ENCODE measurements at regions not wholly inside any gene's neighbourhood (a gene's known extent, or its start where the extent isn't known, plus 50 kb on each side); places are given as distances from the start of the nearest gene placed in this dataset.

GRCh38 chr11:31913985-31914384, 102.9 kb upstream of the PAX6 start:
- DNase-seq (ENCODE audit: low read depth) (no peak), FAIRE-seq (no peak)
- TF ChIP-seq CTCF (IDR thresholded peaks at IDR 0.05; ENCODE audit: insufficient read depth, low read length, severe bottlenecking) = no peak
- no peaks in the 10 kb centered on the region for H3K27me3 ChIP-seq (ENCODE audit: control insufficient read depth, insufficient read depth, low read length)
- H3K4me3 ChIP-seq (ENCODE audit: low read depth, low read length) = no peak overlapping the region
- H3K36me3 ChIP-seq (ENCODE audit: control insufficient read depth, insufficient read depth, low read length) = no peaks in the 10 kb centered on the region

GRCh38 chr11:31912808-31913207, 101.7 kb upstream of the PAX6 start:
- H3K27me3 ChIP-seq (ENCODE audit: control insufficient read depth, insufficient read depth, low read length) = no peaks in the 10 kb centered on the region
- DNase-seq (ENCODE audit: low read depth) (no peak), FAIRE-seq (no peak)
- no peaks in the 10 kb centered on the region for H3K36me3 ChIP-seq (ENCODE audit: control insufficient read depth, insufficient read depth, low read length)
- TF ChIP-seq CTCF (IDR thresholded peaks at IDR 0.05; ENCODE audit: insufficient read depth, low read length, severe bottlenecking) = no peak
- H3K4me3 ChIP-seq (ENCODE audit: low read depth, low read length) = no peak overlapping the region

- H3K4me3 ChIP-seq (ENCODE audit: low read depth, low read length) = no peak overlapping the region
- H3K36me3 ChIP-seq (ENCODE audit: control insufficient read depth, insufficient read depth, low read length) = no peaks in the 10 kb centered on the region
- no peak for DNase-seq (ENCODE audit: low read depth)
- no peak for TF ChIP-seq CTCF (IDR thresholded peaks at IDR 0.05; ENCODE audit: insufficient read depth, low read length, severe bottlenecking)
- no peaks in the 10 kb centered on the region for H3K27me3 ChIP-seq (ENCODE audit: control insufficient read depth, insufficient read depth, low read length)
- no peak for FAIRE-seq
Measured at GRCh38 chr11:31910950-31911576, 99.9 kb upstream of the PAX6 start.

- H3K36me3 ChIP-seq (ENCODE audit: control insufficient read depth, insufficient read depth, low read length) = no peaks in the 10 kb centered on the region
- no peak for TF ChIP-seq CTCF (IDR thresholded peaks at IDR 0.05; ENCODE audit: insufficient read depth, low read length, severe bottlenecking)
- H3K4me3 ChIP-seq (ENCODE audit: low read depth, low read length) = no peak overlapping the region
- H3K27me3 ChIP-seq (ENCODE audit: control insufficient read depth, insufficient read depth, low read length) = no peaks in the 10 kb centered on the region
- no peak for FAIRE-seq
- DNase-seq (ENCODE audit: low read depth) = no peak
Measured at GRCh38 chr11:31903225-31904074, 92.3 kb upstream of the PAX6 start.

GRCh38 chr11:31902706-31903105, 91.6 kb upstream of the PAX6 start:
- FAIRE-seq = no peak
- H3K4me3 ChIP-seq (ENCODE audit: low read depth, low read length) = no peak overlapping the region

More at GRCh38 chr11:31902706-31903105, 91.6 kb upstream of the PAX6 start:
- no peaks in the 10 kb centered on the region for H3K36me3 ChIP-seq (ENCODE audit: control insufficient read depth, insufficient read depth, low read length)
- no peak for TF ChIP-seq CTCF (IDR thresholded peaks at IDR 0.05; ENCODE audit: insufficient read depth, low read length, severe bottlenecking)
- DNase-seq (ENCODE audit: low read depth) = no peak
- no peaks in the 10 kb centered on the region for H3K27me3 ChIP-seq (ENCODE audit: control insufficient read depth, insufficient read depth, low read length)
